Hippocampal formation (tissue), 2 donors: ENCODE measurements at regions not wholly inside any gene's neighbourhood (a gene's known extent, or its start where the extent isn't known, plus 50 kb on each side); places are given as distances from the start of the nearest gene placed in this dataset.
"Not testable (repeated sequence)": the region's sequence is repeated elsewhere in the genome, so short reads cannot be mapped to it uniquely, and the experiment has no call there.

ENCODE experiments used
- DNase-seq, 2 donors: peaks; one replicate each; lab custom pipeline; 2025; lab: John Stamatoyannopoulos, UW

GRCh38 chr6:92719773-92720172 lies 699.6 kb downstream of the EPHA7 start:
- no peak for DNase-seq

GRCh38 chr6:92716638-92717037 lies 702.7 kb downstream of the EPHA7 start:
- DNase-seq, result no peak

- DNase-seq, result no peak
Observed at GRCh38 chr6:92715991-92716390, 703.4 kb downstream of the EPHA7 start.

- no peak for DNase-seq
Observed at GRCh38 chr6:92714346-92714745, 705.0 kb downstream of the EPHA7 start.

DNA sequence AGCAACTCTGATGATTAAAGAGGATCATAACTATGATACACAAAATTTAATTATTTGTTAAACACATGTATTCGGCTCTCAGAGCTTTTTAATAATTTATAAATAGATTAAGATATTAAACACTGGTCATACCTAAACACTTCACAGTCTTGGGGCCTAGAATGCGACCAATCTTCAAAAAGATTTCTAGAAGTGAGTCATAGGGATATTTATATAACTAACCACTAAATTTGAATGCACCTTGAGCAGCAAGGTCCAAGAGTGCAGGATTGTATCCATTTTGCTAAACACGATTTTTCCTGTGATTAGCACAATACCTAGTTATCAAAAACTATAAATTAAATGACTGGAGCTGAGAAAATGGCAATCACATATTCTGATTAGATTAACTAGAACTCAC lies 709.3 kb downstream of the EPHA7 start:
- no peak for DNase-seq

DNA sequence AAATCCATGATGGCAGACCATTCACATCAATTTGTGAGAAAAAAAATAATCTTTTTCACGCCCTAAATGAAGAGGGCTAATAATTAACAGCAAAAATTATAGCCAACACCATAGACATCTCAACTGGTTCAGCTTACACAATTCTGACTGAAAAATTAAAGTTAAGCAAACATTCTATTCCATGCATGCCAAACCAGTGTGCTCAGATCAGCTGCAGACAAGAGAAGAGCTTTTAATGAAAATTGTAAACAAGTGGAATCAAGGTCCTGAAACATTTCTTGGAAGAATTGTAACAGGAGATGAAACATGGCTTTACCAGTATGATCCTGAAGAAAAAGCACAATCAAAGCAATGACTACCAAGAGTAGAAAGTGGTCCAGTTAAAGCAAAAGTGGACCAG lies 710.4 kb downstream of the EPHA7 start:
- no peak for DNase-seq

DNA sequence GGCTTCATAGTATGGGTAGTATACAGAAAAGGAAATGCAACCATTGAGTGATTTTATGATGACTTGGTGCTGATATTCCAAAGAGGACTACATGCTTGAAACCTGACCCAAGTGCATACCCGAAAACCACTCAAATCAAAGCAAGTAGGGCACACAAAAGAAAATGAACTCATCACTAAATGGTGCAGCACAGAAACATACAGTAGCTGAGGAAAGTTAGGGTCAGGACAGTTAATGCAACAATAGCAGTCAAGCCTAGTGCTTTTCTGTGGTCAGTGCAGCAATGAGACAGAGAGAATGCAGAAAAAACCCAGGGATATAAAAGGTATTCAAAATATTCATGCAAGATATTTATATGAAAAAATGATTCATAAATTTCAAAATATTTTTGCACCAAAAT lies 711.1 kb downstream of the EPHA7 start:
- no peak for DNase-seq

- DNase-seq, result no peak
Observed at GRCh38 chr6:92706976-92707375, 712.4 kb downstream of the EPHA7 start.

- no peak for DNase-seq
Observed at GRCh38 chr6:92701425-92702096, 717.8 kb downstream of the EPHA7 start.

DNA sequence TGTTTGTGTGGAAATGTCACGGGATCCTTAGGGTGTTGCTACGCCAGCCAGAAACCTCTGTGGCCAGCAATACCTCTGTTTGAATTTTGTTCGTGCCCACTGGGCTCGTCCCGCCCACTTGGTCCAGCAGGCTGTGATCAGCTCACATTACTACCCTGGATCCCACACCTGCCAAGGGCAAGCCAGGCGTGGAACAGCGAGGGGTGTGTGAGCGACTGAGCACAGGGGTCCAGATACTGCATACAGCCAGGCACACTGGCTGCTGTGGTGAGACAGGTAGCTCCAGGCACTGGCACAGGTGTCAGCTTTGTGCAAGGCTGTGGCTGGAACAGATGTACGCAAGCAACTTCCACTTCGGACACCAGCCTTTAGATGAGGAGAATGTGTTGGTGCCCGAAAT lies 718.9 kb downstream of the EPHA7 start:
- no peak for DNase-seq

DNA sequence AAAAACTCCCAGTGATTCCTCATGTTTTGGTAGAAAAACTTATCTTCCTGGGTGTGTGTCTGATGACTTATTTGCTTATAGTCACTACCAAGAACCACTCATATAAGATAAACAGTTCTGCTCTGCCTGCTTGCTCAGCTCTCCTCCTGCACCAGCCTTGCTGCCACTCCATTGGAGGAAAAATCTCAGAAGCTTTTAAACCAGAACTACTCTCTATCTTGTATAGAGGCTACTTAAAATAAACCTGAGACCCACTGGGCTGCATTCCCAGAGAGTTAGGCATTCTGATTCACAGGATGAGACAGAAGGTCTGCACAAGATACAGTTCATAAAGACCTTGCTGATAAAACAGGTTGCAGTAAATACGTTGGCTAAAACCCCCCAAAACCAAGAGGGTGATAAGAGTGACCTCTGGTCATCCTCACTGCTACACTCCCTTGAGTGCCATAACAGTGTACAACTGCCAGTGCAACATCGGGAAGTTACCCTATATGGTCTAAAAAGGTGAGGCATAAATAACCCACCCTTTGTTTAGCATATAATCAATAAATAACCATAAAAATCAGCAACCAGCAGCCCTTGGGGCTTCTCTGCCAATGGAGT lies 728.3 kb downstream of the EPHA7 start:
- DNase-seq, result no peak

DNA sequence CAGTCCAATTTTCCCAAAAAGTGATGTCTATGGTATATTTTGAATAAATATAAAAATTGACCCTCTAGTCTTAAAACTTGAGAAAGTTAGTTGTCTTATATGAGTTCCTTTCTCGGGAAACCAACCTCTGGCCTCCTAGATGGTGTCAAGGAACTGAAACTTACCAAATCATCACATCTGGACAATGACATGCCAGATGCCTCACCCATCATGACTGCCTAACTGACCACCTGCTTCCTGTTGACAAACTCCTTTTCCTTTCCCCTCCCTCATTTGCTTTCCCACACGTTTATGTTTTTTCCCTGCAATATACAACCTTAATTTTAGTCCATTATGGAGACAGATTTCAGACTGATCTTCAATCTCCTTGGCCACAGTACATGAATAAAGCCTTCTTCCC lies 731.0 kb downstream of the EPHA7 start:
- DNase-seq, result no peak

GRCh38 chr6:92687278-92687677 lies 732.1 kb downstream of the EPHA7 start:
- no peak for DNase-seq

- DNase-seq, result no peak
Observed at GRCh38 chr6:92684386-92684785, 735.0 kb downstream of the EPHA7 start.

GRCh38 chr6:92683748-92684147 lies 735.6 kb downstream of the EPHA7 start:
- no peak for DNase-seq

GRCh38 chr6:92682516-92683398 lies 736.6 kb downstream of the EPHA7 start:
- no peak for DNase-seq

DNA sequence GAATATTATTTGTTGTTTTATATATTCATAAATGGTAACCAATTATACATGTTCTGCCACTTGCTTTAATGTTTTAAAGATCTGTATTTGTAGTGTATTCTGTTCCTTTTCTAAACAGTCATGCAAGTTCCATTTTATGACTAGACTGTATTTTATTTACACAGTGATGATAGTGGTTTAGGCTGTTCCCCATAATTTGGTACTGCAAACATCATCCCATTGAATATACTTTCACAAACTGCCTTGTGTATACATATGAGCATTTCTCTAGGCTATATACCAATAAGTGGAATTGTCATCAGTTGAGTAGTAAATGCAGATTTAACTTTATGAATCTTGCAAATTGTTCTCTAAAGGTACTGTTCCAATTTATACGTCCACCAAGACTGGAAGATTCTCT lies 738.0 kb downstream of the EPHA7 start:
- no peak for DNase-seq

- not testable (repeated sequence) for DNase-seq
Observed at GRCh38 chr6:92671462-92671861, 747.9 kb downstream of the EPHA7 start.

- DNase-seq, result no peak
Observed at GRCh38 chr6:92667843-92668242, 751.5 kb downstream of the EPHA7 start.

- no peak for DNase-seq
Observed at GRCh38 chr6:92648364-92649086, 770.8 kb downstream of the EPHA7 start.

- DNase-seq, result no peak
Observed at GRCh38 chr6:92647630-92648029, 771.7 kb downstream of the EPHA7 start.

DNA sequence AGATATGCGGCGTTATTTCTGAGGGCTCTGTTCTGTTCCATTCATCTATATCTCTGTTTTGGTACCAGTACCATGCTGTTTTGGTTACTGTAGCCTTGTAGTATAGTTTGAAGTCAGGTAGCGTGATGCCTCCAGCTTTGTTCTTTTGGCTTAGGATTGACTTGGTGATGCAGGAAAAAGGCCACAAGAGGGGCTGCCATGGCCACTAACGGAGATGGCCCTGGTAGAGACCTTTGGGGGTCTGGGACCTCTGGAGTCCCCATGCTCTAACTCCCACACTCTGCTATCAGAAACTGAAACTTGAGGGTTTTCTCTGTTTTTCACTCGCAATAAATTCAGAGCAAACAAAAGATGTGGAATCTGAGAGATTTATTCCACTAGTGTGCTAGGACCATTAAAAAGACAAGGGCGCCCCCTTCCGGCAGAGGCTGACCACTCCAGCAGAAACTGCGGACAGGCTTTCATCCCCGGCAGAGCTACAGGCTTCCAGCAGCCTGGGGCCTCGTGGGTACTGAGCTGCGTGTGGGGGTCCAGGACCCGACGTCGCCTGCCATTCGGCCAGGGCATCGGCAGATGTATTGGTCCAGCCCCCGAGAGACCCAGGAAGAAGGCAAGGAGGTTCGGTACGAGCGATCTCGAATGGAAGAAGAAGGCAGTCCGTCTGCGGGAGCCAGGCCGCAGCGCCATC lies 775.1 kb downstream of the EPHA7 start:
- DNase-seq, result not testable (repeated sequence)
